ENCODE measurements at regions not wholly inside any gene's neighbourhood (a gene's known extent, or its start where the extent isn't known, plus 50 kb on each side); places are given as distances from the start of the nearest gene placed in this dataset.

DNA sequence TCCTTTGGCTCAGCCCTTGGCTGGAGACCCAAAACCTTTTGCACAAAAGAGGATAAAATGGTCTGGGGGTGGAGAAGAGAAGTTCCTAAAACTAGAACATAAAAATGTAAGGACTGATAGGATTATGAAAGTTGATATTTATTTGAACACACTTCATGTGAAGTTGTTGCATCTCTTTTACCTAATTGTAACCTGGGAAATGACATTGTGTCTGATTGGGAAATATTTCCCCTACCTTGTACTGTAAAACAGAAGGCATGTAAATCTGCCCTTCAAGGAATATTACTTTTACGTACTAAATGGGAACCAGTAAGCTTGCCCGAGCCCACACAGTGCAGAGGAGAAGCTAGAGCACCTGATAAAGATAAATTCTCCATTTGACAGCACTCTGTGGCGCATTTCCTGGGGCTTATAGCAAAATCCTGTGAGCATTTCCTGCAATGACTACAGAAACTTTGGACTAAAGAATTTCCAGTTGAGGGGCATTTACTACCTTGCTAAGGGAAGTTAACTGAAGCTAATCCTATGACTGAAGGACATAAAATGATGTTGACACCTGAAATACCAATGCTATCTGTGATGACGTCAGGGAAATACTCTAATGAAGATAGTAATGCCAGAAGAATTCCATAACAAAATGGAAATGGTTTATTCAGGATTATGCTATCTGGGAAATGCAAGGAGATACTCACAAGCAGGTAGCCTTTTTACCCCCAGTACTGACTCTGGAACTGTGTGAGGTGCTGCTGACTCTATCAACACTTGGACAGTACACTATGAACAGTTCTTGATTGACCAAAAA, 78.3 kb upstream of the LIFR start:
- Histone ChIP-seq H3K9me3 (peaks cover 0 to 23% (median 12%) of the 10 kb centered on the region in 8 donors), H3K4me1 (no peaks in the 10 kb centered on the region), H3K36me3 (no peaks in the 10 kb centered on the region), H3K27ac (no peak overlapping the region), H3K4me3 (no peak overlapping the region), H3K27me3 (replicated peaks in 1 of 7) (peaks cover 0 to 3% (median 0%) of the 10 kb centered on the region in 7 donors)
- WGBS, 5 donors: 36 to 50% (median 46%) methylated on average over 4 of the region's 4 CpGs
- DNase-seq: no peak
- intact Hi-C loops (cut with DNase I; ENCODE audit: low total_unique reads): no loop called here
- TF ChIP-seq, protein P1, sequence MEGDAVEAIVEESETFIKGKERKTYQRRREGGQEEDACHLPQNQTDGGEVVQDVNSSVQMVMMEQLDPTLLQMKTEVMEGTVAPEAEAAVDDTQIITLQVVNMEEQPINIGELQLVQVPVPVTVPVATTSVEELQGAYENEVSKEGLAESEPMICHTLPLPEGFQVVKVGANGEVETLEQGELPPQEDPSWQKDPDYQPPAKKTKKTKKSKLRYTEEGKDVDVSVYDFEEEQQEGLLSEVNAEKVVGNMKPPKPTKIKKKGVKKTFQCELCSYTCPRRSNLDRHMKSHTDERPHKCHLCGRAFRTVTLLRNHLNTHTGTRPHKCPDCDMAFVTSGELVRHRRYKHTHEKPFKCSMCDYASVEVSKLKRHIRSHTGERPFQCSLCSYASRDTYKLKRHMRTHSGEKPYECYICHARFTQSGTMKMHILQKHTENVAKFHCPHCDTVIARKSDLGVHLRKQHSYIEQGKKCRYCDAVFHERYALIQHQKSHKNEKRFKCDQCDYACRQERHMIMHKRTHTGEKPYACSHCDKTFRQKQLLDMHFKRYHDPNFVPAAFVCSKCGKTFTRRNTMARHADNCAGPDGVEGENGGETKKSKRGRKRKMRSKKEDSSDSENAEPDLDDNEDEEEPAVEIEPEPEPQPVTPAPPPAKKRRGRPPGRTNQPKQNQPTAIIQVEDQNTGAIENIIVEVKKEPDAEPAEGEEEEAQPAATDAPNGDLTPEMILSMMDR (IDR thresholded peaks at IDR 0.05 in 8 of 11, conservative IDR thresholded peaks at IDR 0.05 in 3 of 11): no peak
- TF ChIP-seq POLR2A (IDR thresholded peaks at IDR 0.05) (no peak), POLR2AphosphoS5 (IDR thresholded peaks at IDR 0.05) (no peak)

DNA sequence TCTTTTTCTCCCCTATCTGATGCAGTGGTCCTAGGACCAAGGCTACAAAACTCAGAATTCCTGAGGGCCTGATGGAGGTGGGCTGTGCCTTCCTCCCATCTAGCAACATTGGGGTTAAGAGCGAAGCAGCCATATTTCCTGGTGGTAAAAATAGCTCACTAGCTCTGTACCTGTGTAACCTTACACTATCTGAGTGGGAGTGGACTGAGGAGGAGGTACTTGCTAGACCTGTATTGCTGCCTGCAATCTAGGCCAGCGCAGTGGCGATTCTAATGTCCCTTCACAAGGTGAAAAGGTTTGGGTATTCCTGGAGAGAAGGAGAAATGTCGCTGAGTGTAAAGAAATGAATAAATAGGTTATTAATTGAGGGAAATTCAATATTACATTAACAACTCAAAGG, 80.2 kb upstream of the LIFR start:
- WGBS, 5 donors: 91 to 97% (median 93%) methylated on average over 4 of the region's 4 CpGs
- H3K9me3 ChIP-seq: peaks cover 0 to 16% (median 12%) of the 10 kb centered on the region in 8 donors
- H3K27me3 ChIP-seq (replicated peaks in 1 of 7): peaks cover 0 to 3% (median 0%) of the 10 kb centered on the region in 7 donors
- intact Hi-C loops (cut with DNase I; ENCODE audit: low total_unique reads): no loop called here
- no peaks in the 10 kb centered on the region for H3K36me3 ChIP-seq
- no peak for DNase-seq
- H3K4me3 ChIP-seq: no peak overlapping the region
- no peak for TF ChIP-seq POLR2A (IDR thresholded peaks at IDR 0.05)
- TF ChIP-seq, protein P1 (IDR thresholded peaks at IDR 0.05 in 8 of 11, conservative IDR thresholded peaks at IDR 0.05 in 3 of 11): no peak
- no peak for TF ChIP-seq POLR2AphosphoS5 (IDR thresholded peaks at IDR 0.05)
- H3K27ac ChIP-seq: no peak overlapping the region
- H3K4me1 ChIP-seq: no peaks in the 10 kb centered on the region

DNA sequence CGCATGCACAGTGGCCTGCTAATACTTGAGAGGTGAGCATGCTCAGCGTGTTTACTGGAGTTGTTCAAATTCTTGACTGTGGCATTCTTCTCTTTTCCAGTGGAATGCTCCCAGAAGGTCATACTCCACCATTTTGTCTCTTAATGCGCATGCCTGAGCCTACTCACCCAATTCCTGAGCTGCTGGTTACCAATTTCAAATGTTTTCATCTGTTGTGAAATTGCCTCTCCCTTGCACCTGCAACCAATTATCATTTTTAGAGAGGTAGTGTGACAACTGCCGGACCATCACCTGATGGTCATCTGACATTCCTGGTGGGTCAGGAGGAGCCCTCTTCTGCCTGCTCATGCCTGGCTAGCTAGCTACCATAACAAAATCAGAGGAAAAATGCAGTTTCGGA, 82.2 kb upstream of the LIFR start:
- 89 to 94% (median 91%) methylated on average over 5 of the region's 5 CpGs for WGBS, 5 donors
- no peak overlapping the region for H3K27ac ChIP-seq
- H3K4me3 ChIP-seq: no peak overlapping the region
- no peaks in the 10 kb centered on the region for H3K36me3 ChIP-seq
- intact Hi-C loops (cut with DNase I; ENCODE audit: low total_unique reads): no loop called here
- no peak for DNase-seq
- H3K9me3 ChIP-seq: no peaks in the 10 kb centered on the region
- H3K27me3 ChIP-seq (replicated peaks in 1 of 7): peaks cover 0 to 3% (median 0%) of the 10 kb centered on the region in 7 donors
- TF ChIP-seq POLR2AphosphoS5 (IDR thresholded peaks at IDR 0.05) (no peak), POLR2A (IDR thresholded peaks at IDR 0.05) (no peak)
- TF ChIP-seq, protein P1 (IDR thresholded peaks at IDR 0.05 in 8 of 11, conservative IDR thresholded peaks at IDR 0.05 in 3 of 11): no peak
- H3K4me1 ChIP-seq: no peaks in the 10 kb centered on the region

Measured in spleen (tissue), 11 donors.